22Rv1 (cell line): ENCODE measurements at regions not wholly inside any gene's neighbourhood (a gene's known extent, or its start where the extent isn't known, plus 50 kb on each side); places are given as distances from the start of the nearest gene placed in this dataset.

Experiments
- H3K27ac ChIP-seq: fragments of 450-650 bp; 2 replicates; pipeline ENCODE4 v1.5.1; 2017
- ZFX ChIP-seq: fragments of 450-650 bp; IDR thresholded peaks from 2 replicates; pipeline ENCODE4 v1.6.1; 2017; ENCODE audit warnings: antibody characterized with exemption, borderline replicate concordance
- TF ChIP-seq, protein P1 (sequence below): fragments of 450-650 bp; IDR thresholded peaks from 2 replicates; pipeline ENCODE4 v1.5.1; 2017; ENCODE audit warnings: mild to moderate bottlenecking

GRCh38 chr13:58025821-58026220 lies 394.3 kb downstream of the PCDH17 start:
- no peak for TF ChIP-seq ZFX
- TF ChIP-seq, protein P1, sequence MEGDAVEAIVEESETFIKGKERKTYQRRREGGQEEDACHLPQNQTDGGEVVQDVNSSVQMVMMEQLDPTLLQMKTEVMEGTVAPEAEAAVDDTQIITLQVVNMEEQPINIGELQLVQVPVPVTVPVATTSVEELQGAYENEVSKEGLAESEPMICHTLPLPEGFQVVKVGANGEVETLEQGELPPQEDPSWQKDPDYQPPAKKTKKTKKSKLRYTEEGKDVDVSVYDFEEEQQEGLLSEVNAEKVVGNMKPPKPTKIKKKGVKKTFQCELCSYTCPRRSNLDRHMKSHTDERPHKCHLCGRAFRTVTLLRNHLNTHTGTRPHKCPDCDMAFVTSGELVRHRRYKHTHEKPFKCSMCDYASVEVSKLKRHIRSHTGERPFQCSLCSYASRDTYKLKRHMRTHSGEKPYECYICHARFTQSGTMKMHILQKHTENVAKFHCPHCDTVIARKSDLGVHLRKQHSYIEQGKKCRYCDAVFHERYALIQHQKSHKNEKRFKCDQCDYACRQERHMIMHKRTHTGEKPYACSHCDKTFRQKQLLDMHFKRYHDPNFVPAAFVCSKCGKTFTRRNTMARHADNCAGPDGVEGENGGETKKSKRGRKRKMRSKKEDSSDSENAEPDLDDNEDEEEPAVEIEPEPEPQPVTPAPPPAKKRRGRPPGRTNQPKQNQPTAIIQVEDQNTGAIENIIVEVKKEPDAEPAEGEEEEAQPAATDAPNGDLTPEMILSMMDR, result no peak
- no peak overlapping the region for H3K27ac ChIP-seq

DNA sequence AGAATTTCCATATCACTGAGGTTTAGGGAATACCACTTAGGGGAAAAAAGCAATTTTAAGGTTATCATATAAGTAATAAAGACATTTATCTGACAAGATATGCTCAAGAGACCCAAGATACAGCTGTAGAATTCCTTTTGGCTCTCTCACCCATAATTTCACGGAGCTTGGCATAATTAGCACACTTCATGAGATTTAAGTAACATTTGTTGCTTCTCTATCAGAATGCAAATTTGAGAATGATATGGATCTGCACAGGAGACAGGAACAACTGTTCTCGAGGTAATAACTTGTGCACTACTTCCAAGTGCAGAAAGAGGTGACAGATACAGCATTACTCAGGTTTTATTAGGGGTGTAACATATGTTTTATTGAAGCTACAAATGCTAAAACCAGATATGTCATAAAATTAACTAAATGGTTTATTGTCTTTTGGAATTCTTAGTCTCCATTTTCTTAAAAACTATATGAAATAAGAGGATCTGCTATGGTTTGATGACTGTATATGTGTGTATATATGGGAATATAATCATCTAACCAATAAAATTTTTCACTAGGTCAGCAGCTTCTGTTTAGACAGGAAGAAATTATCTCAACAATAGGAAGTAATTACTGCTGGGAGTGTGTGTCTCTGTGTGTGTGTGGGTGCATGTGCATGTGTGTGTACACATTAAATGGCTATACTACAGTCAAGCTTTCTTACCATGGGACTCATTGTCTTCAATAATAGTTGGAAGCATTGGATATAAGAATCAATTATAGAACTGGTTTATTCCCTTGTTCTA lies 401.3 kb downstream of the PCDH17 start:
- no peak overlapping the region for H3K27ac ChIP-seq

GRCh38 chr13:58043971-58044370 lies 412.4 kb downstream of the PCDH17 start:
- no peak for TF ChIP-seq ZFX
- TF ChIP-seq, protein P1, result no peak

More for the DNA sequence above, 401.3 kb downstream of the PCDH17 start:
- no peak for TF ChIP-seq ZFX
- TF ChIP-seq, protein P1, result no peak

GRCh38 chr13:58048670-58049069 lies 417.1 kb downstream of the PCDH17 start:
- TF ChIP-seq, protein P1, result no peak
- no peak for TF ChIP-seq ZFX

More at GRCh38 chr13:58043971-58044370, 412.4 kb downstream of the PCDH17 start:
- H3K27ac ChIP-seq, result no peak overlapping the region

DNA sequence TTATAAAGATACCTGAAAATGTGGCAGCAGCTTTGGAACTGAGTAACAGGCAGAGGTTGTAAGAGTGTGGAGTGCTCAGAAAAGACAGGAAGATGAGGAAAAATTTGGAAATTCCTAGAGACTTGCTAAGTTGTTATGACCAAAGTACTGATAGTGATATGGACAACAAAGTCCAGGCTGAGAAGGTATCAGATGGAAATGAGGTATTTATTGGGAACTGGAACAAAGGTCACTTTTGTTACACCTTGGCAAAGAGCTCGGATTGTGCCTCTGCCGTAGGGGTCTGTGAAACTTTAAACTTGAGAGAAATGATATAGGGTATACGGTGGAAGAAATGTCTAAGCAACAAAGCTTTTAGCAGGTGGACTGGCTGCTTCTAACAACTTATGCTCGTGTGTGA lies 419.9 kb downstream of the PCDH17 start:
- no peak overlapping the region for H3K27ac ChIP-seq
- TF ChIP-seq ZFX, result no peak
- TF ChIP-seq, protein P1, result no peak

More at GRCh38 chr13:58048670-58049069, 417.1 kb downstream of the PCDH17 start:
- H3K27ac ChIP-seq, result no peak overlapping the region

DNA sequence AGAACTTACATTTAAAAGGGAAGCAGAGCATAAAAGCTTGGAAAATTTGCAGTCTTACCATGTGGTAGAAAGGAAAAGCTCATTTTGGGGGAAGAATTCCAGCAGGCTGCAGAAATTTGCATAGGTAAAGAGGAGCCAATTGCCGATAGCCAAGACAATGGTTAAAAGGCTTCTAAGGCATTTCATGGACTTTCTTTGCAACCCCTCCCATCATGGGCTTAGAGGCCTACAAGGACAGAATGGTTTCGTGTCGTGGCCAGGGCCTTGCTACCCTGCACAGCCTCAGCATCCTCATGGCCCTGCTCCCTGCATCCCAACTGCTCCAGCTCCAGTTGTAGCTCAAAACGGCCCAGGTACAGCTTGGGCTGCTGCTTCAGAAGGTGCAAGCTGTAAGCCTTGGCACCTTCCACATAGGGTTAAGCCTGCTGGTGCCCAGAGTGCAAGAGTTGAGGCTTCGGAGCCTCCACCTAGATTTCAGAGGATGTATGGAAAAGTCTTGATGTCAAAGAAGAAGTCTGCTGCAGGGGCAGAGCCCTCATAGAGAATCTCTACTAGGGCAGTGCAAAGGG lies 420.3 kb downstream of the PCDH17 start:
- no peak for TF ChIP-seq ZFX
- TF ChIP-seq, protein P1, result no peak

GRCh38 chr13:58056426-58056825 lies 424.9 kb downstream of the PCDH17 start:
- TF ChIP-seq ZFX, result no peak
- TF ChIP-seq, protein P1, result no peak
- no peak overlapping the region for H3K27ac ChIP-seq

More for the DNA sequence above, 420.3 kb downstream of the PCDH17 start:
- no peak overlapping the region for H3K27ac ChIP-seq
